HG02623 (cell line): ENCODE measurements at regions not wholly inside any gene's neighbourhood (a gene's known extent, or its start where the extent isn't known, plus 50 kb on each side); places are given as distances from the start of the nearest gene placed in this dataset.

ENCODE experiments used
- ATAC-seq: cut with Tn5 transposase; IDR thresholded peaks from one replicate; pipeline ENCODE4 v1.9.1; 2021; ENCODE audit warnings: moderate library complexity; ENCODE audit not compliant: unreplicated experiment

DNA sequence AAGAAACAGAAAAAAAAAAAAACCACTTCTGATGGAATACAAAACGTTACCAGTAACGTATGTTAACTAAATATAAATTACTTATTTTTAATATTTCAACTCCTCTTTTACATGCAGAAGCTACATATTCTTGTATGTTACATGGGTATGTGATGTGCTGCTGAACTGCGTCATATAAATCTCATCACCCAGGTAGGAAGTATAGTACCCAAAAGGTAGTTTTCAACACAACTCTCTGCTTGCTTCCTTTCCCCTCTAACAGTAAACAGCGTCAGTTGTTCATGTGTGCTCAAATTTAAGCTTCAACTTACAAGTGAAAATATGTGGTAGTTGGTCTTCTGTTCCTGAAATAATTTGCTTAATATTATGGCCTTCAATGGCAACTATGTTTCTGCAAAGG is 250.0 kb upstream of the RBMY1B start:
- no peak for ATAC-seq

DNA sequence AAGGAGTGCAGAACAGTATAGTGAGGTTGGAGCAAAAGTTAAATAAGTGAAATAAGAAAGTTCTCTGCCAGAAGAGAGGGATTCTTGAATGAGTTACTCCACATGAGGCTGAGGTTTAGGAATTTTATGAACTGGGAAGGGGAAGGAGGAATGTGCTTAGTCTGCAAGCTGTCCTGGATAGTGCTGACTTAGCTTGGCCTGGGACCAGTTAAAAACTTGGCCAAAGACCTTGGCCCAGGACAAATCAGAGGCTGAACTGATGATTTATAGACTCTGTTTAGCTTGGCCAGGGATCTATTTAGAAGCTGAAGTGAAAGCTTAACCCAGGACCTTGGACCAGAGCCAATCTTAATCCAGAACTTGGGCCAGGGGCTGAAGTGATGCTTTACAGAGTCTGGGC is 244.4 kb upstream of the RBMY1B start:
- ATAC-seq = no peak

DNA sequence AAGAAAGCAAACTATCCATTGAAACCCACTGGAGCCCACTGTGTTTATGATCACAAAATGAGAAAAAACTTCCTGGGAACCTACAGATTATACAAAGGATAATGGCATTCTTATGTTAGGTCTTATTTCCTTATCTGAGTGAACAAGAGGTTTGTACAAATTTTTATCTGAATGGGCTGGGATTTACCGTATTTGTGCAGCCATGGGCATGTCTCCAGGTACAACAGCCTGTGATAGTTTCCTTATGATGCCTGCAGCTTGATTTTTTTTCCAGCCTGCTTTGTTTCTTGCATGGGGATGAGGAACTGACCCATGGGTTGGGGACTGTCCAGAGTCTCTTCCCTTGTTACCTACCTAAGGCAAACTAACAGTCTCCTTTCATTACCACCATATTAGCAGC is 244.0 kb upstream of the RBMY1B start:
- no peak for ATAC-seq

DNA sequence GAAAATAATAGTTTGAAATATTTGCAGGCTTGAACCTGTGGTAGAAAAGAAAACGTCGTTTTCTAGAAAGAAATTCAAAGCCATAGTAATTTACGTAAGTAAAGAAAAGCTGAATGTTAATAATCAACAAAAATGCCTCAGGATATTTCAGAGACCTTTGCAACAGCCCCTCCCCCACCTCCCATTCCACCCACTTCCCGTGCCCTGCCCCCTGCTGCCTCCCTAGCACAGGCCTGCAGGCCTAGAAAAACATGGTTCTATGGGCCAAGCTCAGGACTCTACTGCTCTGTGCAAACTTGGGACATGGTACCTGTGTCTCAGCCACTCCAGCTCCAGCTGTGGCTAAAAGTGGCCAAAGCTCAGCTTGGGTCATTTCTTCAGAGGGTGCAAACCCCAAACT is 223.4 kb upstream of the RBMY1B start:
- no peak for ATAC-seq

DNA sequence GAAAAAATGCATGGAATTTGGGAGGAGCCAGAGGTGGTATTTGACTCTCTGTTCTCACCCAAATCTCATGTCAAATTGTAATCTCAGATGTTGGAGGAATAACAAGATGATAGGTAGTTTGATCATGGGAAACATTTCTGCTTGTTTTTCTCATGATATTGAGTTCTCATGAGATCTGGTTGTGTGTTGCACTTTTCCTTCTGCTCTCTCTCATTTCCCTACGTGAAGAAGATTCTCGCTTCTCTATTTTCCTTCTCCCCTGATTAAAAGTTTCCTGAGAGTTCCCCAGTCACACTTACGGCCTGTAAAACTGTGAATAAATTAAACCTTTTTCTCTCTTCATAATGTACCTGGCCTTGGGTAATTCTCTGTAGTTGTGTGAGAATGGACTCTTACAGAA is 222.2 kb upstream of the RBMY1B start:
- ATAC-seq = no peak

DNA sequence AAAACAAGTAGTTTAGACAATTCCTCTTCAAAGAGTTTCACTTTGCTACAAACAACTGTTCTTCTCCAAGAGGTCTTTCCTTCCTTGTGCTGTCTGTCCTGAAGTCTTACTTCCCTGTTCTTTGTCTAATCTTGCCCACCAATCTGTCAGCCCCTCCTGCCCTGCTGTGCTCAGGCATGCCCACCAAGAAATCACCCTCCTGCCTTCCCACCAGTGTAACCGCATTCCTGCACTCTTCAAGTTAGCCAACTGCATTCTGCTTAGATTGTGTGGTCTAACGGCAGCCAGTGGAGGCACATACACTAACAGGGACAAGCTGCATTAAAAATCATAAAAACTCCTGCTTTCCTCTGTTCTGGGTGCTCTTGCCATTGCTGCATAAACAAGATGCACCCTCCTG is 215.9 kb upstream of the RBMY1B start:
- ATAC-seq = no peak

DNA sequence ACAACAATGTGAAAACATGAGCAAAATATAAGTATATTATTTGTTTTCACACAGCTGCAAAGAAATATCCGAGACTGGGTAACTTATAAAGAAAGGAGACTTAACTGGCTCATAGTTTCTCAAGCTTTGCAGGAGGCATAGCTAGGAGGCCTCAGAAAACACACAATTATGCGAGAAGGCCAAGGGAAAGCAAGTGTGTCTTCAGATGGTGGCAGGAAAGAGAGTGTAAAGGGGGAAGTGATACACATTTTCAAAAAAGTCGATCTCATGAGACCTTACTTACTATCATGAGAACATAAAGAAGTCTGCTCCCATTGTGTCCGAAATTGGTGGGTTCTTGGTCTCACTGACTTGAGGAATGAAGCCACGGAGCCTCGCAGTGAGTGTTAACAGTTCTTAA is 208.9 kb upstream of the RBMY1B start:
- no peak for ATAC-seq

DNA sequence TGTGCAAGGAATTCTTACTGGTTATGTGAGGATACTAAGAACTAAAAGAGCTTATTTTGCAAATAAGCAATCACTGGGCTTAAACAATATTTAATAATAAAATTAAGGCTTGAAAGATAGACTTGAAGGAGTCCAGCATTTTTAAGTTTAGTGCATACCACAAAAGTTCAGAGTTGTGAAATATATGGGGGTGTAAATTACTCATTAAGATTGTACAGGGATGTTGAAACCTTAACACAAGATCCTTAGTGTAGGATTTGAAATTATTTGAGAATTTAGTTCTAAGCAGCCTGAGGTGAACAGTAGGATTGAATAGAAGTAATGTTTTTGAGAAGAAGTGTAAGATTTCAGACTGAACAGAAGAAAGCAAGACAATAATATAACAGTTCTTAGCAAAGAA is 195.8 kb upstream of the RBMY1B start:
- no peak for ATAC-seq
